Occipital lobe (tissue), 1 donor: ENCODE measurements at regions not wholly inside any gene's neighbourhood (a gene's known extent, or its start where the extent isn't known, plus 50 kb on each side); places are given as distances from the start of the nearest gene placed in this dataset.
A peak's percentile ranks its signal among the peaks of the same experiment; 100 is the strongest.
"Not testable (repeated sequence)": the region's sequence is repeated elsewhere in the genome, so short reads cannot be mapped to it uniquely, and the experiment has no call there.

Experiments used
- DNase-seq: peaks from one replicate; lab custom pipeline; 2025; lab: John Stamatoyannopoulos, UW

DNA sequence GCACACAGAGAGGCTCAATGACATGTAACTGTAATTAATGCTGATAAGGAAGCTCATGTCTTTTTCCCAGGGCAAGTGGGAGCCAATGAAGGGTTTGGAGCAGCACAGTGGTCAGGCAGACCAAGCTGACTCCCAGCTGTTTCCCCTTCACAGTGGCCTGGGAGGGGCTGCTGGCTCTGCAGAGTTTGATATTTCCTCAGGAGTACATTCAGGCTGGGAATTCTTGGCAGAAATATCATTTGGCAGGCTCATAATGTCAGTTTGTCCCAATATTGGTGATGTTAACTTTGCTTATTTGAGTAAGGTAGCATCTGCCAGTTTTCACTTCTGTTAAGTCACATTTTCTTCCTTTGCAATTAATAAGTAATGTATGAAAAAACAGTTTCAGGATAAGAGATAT, 247.0 kb downstream of the EMP1 start:
- no peak for DNase-seq

DNA sequence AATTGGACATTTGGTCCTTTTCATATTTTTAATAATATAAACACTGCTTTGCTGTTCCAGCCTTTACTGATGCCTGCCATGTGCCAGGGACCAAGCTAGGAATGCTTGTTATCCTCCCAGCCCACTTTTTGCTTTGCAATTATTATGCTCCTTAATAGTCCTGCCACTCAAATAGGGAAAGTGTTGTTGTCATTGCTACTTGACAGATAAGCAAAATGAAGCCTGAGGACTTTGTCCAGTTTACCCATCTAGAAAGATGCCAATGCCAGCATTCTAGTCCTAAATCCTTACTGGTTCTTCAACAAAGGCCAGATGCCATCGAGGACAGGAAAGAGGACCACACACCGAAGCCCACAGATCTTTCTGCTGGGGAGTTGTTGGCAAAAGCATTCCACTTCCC, 246.5 kb downstream of the EMP1 start:
- DNase-seq, result no peak

DNA sequence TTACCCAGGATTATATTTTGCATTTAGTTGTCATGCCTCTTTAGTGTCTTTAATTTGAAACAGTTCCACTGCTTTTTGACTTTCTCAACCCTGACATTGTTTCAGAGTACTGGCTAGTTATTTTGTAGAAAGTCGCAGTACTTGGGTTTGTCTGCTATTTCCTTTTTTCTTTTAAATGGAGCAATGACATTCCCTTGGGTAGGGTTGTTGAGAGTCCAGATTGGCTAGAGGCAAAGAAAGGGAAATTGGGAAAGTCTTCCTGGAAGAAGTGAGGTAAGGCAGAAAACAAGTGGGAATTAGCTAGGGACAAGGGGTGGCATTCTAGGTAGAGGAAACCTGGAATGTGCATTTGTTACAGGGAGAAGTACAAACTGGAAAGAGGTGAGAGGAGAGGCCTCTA, 245.9 kb downstream of the EMP1 start:
- no peak for DNase-seq

DNA sequence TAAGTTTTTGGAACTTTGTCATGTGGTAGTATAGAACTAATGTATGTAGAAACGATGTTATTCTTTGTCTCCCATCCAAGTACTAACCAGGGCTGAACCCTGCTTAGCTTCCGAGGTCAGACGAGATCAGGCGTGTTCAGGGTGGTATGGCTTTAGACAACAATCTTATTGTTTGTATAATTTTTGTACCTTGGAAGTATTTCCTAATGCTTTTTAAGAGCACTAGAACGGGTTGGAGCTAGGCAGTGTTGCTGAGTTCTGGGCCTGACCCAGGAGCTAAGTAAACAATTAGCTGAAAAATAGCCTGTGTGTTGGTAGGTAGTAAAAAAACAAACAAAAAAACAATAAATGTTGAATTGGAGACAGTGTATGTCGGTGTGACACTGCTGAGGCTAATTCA, 244.3 kb downstream of the EMP1 start:
- no peak for DNase-seq

DNA sequence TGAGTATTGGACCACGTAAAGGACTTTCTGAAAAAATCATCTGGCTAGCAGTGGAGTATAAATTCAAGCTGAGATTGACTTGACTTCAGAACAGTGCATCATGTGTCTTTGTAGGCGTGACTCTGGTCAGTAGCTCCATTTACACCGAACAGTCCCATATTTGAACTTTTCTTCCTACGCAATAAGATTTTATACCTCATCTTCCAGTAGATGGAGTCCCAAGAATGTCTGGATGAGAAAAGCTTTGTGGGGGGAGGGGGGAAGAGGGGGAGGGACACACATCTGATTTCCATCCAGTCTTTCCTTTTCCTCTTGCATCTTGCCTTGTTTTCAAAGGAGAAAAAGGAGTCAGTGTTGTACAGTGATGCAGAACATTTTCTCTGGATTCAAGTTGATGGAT, 241.0 kb downstream of the EMP1 start:
- no peak for DNase-seq

DNA sequence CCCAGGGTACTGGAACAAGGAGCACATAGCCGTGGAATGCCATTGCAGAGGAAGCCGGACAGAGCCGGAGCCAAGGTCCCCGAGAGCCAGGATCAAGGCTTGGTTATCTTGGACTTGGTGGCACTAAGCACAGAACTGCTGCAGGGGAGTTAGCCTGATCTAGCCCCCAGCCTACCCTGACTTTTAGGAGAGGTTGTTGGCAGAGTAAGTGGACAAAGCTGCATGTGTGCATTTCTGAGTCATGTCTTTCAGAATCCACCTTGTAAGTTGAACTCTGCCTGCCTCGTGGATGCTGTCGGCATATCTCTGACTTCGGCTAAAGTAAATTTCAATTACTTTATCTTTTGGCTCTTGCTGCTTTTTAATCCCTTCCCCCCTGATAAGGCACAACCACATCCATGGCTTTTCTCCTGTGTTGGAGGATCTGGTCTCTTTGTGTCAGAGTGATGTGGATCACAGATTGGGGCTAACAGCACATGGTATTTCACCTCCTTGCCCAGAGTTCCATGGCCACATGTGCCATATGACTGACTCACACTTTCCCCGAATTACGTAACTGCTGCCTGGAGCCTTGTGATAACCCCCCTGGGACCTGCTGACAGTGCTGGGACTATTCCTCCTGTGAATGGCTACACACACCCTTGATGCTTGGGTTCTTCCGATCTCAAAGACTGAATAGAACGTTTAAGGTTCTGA, 240.3 kb downstream of the EMP1 start:
- DNase-seq, result no peak

DNA sequence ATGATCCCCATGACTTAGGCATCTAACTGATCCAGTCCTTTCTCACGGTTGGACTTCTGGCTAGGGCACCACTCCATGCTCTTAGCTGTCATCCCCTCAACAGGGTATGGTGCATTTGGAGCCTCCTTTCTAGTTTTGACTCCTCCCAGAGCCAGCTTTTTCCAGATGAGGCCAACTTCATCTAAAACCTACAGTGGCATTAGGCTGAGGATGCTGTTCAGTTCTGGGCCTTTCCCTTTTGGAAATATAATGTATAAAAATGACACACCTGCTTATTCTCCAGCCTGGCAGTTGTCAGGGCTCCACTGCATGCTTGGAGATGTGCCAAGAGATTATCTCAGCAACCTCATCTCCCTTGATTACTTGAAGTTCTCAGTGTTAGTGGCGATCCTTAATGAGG, 239.7 kb downstream of the EMP1 start:
- DNase-seq, result no peak

DNA sequence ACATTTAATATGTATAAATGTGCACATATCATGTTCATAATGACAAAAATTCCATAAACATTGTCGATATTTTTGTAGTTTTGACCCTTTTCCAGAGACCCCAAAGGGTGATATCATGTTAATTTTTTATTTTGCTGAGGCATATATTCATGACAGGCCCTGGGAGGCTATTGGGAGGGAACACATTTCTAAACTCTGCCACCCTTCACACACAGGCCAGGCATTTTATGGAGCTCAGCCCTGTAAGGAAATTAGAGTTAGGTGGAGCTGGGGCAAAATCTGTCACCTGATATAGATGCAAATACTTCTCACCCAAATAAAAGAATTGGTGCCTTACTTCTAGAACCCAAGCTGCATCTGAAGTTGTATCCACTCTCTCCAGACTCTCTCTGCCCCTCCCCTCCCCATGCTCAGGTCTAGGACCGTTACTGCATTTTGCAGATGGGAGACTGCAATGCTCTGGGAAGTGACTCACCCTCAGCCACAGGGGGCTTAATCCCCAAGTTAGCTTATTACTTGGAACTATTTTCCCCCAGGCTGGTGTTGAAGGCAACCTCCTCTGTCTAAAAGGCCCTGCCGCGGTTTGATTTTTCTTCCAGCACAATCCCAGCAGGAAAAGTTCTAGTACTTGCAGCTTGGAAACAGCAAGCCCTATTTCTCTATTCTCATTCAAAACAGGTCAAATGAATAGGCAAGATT, 238.9 kb downstream of the EMP1 start:
- no peak for DNase-seq

DNA sequence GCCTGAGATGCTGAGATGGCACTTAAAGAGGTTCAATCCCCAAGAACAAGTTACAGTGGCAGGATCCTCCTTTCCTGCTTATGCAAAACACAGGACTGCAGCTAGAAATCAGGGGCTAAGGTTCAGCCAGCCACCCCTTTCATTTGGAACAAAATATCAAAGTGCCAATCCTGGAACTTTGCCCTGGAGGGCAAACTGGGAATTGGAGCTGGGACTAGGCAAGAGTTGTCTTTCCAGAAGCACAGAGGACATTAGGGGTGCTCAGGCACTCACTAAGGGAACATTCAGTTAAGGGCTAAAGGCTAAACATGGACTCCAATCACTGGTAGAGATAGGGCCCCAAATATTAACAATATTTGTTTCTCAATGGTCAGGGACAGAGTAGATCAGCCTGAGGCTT, 237.2 kb downstream of the EMP1 start:
- DNase-seq, result no peak

DNA sequence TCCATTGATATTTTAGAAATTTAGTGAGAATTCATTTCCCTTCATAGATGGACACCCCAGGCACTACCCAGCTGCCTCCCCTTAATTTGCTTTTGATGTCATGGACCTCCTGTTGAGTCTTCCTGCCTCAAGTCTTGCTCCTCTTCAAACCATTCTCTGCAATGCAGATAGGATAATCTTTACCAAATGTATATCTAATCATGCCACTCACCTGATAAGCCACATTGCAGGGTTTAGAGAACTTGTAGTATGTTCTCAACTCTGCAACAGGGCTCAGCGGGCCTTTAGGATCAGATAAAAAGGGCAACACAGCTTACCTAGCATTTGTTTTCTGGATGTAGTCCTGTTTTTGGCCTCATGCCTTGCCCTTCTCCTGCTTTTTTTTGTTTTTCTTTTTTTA, 234.5 kb downstream of the EMP1 start:
- no peak for DNase-seq

DNA sequence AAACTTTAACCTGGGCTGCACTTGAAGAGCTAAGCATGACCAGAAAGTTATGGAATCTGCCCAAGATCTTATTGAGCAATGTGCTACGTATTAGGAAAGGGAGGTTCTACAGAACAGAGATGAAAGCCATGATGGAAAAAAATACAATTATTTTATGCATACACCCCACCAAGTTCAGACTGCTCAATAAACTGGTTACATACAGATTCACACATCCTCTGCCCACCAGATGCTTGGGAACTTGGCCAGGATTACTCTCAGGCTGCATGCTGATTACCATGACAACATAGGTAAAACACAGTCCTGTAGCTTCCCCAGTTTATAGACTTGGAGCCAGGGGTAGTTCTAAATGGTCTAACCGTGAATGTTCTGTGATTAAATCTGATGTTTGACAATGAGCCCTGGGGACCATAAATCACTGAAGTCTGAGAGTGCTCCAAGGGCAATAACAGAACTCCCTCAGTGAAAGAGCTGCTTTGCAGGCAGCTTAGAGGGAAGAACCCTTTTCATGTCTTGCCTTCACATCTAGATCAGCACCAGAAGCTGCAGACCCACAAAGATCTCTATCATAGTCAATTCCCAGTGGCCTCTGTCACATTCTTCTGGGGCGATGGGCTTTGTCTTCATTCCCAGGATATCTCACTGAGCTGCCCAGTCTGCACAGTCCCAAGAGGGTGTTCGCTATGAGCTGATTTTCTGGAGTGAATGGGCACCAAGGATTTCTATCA, 232.2 kb downstream of the EMP1 start:
- DNase-seq, result no peak

DNA sequence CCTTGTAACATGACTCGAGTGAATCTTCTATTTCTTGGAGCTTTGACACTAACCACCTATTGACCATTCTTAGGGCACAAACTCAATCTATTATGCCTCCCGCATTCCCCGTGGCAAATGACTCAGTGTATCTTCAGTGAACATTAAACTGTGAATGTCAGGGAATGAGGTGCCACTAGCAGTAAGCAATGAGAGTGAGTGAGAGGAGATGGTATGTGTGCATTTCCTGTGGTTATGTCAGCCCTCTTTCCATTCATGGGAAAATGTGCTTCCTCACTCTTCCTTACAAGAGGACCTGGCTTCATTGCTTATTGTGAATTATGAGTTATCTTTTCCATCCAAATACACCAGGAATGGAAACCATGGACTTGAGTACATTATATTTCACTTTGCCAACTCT, 229.2 kb downstream of the EMP1 start:
- no peak for DNase-seq

DNA sequence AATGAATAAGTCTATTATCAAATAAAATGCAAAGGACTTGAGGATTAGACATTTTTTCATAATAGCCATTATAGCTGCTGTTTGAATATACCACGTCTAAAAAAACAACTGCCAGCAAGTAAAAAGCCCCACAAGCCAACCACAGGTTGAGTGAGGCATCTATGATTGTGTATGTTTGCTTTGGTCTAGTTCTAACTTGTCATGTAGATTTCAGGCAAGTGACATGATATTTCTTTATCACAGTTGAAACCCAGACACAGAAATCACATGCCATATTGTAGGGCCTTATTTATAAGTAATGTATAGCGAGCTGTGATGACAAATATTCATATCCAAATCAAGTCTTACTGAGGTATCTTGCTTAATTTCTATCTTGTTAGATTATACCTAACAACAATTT, 225.8 kb downstream of the EMP1 start:
- DNase-seq, result no peak

DNA sequence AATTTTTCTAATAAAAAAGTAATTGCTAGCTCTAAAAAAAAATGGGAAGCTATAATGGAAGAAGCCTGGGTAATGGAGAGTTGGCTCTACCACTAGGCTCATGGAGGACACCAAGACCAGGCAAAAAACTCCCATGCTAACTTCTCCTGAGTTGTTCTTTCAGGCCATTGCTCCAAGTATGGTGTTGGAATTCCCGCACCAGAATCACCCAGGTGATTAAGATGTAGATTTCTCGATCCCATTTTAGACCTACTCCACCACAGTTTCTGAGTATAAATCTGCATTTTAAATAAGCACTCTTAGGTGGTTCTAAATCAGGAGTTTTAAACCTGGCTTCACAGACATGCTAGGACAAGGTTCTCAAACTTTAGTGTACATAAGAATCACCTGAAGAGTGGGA, 221.0 kb downstream of the EMP1 start:
- DNase-seq, result no peak

DNA sequence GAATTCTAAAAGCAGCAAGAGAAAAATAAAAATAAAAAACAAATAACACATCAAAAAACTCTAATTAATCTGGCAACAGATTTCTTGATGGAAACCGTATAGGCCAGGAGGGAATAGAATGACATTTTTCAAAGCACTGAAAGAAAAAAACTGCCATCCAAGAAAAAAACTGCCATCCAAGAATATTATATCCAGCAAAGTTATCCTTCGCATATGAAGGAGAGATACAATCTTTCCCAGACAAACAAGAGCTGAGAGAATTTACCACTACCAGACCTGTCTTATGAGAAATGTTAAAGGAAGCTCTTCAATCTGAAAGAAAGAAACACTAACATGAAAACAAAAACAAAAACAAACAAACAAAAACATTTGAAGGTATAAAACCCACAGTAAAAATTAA, 214.8 kb downstream of the EMP1 start:
- no peak for DNase-seq

DNA sequence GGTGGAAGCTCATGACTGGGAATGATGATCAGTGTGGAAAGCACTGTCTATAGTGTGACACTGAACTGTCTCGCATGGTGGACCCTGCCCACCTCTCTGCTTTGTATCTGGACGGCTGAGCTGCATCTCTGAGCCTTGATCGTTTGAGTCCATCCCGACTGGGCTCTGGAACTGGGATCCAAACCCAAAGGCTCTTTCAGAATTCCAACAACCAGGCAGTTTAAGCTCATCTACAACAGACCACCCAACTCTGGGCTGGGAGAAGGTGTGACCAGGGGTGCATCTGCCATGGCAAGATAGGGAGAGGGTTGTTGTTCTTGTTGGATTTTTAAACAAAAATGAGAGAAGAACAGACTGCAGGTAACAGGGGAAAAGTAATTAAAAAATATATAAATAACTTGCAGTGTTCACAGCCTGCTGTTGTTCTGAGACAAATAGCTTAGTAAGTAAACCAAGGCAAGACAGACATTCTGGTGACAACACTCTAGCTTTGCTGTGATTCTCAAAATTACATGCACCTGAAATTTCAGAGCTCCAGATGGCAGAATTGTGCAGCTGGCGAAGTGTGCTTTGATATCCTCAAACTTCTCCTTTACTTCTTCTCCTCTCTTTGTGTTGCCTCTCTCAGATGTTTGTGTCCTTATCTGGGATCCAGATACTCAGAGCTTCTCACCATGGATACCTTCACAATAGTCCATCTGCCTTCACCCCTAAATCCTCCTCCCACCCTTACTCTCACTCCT, 209.6 kb downstream of the EMP1 start:
- no peak for DNase-seq

DNA sequence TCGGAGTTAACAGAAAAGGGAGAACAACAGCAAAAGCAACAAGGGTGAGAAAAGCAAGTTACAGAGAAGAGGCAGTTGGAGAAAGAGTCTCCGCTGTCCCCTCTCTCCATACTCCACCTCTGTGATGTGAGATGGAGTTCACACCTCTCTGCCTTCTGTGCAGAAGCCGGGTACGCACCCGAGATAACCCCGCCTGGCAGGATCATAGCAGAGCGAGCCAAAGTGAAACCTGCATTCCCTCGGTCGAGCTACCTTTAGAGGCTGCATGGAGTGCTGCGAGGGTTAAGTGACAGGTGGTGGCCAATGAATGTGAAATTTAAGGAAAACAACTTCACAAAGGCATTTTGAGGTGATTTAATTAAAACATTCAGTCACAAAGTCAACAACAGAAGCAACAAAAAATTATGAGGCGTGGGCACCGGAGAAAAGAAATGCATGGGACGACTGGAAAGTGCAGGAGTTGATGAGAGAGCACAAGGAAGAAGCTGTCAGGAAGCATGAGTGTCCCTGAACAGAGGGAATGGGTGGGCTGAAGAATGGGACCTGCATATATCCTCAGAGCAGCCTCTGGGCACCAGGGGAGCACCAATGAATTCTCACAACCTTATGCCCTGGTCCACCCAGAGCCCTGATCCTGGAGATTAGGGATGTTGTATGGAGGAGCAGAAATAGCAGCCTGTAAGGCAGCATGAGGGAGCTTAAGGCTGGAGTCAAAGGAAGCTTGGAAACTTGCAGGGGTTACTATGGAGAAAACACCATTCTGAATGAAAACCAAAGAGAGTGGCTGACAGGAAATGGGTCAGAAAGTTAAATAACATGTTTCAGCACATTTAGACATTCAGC, 208.3 kb downstream of the EMP1 start:
- no peak for DNase-seq

DNA sequence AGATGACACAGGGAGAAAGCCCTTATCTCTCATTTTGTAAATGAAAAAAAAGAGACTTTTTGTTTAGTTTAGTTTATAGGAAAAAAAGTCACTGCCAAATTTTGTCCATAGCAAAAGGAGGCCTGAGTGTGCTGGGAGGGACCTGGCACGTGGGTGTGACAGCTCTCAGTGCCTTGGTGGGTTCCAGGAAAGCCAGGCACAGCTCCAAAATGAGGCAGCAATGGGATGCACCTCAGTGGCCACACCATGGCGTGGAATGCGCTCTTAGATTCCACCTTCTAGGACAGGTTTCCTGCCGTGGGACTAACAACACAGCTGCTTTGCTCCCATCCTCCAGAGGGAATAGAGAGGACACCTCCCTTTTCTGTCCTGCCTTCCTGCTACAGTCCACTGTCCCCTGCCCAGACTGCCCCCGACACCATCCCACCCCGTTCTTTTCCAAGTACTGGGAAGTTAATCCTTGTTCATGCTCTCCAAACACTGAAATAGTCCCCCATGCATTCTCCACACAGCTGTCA, 207.6 kb downstream of the EMP1 start:
- DNase-seq, result no peak

DNA sequence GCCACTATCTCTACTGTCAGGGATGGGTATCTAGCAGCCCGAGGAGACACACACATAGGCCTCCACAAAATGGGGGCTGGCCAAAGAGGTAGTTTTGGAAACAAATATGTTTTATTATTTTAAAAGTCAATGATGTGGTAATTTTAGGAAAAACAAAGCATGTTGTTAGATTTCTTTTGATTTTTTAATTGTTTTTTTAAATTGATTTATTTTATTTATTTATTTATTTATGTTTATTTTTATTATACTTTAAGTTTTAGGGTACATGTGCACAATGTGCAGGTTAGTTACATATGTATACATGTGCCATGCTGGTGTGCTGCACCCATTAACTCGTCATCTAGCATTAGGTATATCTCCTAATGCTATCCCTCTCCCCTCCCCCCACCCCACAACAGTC, 194.8 kb downstream of the EMP1 start:
- DNase-seq, result not testable (repeated sequence)

DNA sequence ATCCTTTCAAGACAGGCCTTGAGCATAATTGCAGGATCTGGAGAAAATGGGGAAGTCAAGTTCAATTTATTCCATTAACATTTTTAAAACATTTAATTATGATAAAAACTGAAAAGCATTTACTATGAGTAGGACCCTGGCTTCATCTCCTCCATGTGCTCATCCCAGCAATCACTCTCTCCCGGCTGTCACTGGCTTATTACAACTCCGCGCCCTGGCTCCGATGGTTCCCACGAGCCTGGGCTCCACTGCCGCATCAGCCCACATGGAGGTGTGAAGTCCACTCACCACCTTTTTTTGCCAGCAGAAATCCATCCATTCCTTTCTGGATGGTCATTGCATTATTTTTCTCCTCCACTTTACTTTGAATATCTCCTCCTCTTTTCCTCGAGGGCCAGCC, 194.4 kb downstream of the EMP1 start:
- DNase-seq, result no peak

DNA sequence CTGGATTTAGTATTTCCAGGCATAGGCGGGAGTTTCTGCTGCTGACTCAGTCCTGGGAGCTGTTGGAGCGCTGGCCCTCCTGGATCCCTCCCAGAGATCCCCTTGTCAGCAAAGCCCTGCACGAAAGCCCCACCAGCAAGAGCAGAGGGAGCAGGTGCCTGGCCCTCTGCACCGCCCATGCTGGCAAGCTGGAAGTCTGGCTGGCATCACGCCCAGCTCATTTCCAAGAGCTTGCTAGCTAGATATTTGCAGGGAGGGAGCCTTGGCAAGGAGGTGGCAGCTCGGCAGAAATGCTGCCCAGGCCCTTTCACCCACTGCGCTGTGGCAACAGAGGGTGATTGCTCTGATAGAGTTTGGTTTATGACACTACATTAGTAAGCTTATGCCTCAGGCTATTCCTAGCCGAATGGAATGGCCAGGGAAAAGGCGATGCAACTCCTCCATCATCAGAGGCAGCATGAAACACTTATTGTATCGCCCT, 193.9 kb downstream of the EMP1 start:
- peak; percentile 86 for DNase-seq
